Right hindlimb (tissue), 1 donor: ENCODE measurements at regions not wholly inside any gene's neighbourhood (a gene's known extent, or its start where the extent isn't known, plus 50 kb on each side); places are given as distances from the start of the nearest gene placed in this dataset.
"Not testable (repeated sequence)": the region's sequence is repeated elsewhere in the genome, so short reads cannot be mapped to it uniquely, and the experiment has no call there.

ENCODE experiments used
- DNase-seq: peaks from one replicate; pipeline ENCODE4 v3.0.0-alpha.2; 2018

- DNase-seq: no peak
Observed at GRCh38 chr2:228507231-228507824, 325.8 kb upstream of the SPHKAP start.

GRCh38 chr2:228503731-228504130 is 322.2 kb upstream of the SPHKAP start:
- DNase-seq: no peak

- no peak for DNase-seq
Observed at GRCh38 chr2:228493852-228494251, 312.4 kb upstream of the SPHKAP start.

GRCh38 chr2:228479014-228479413 is 297.5 kb upstream of the SPHKAP start:
- no peak for DNase-seq

- DNase-seq: no peak
Observed at GRCh38 chr2:228474466-228474865, 293.0 kb upstream of the SPHKAP start.

- no peak for DNase-seq
Observed at GRCh38 chr2:228469721-228470120, 288.2 kb upstream of the SPHKAP start.

- no peak for DNase-seq
Observed at GRCh38 chr2:228466851-228467250, 285.4 kb upstream of the SPHKAP start.

GRCh38 chr2:228465408-228465807 is 283.9 kb upstream of the SPHKAP start:
- no peak for DNase-seq

- DNase-seq: no peak
Observed at GRCh38 chr2:228458364-228458763, 276.9 kb upstream of the SPHKAP start.

- DNase-seq: no peak
Observed at GRCh38 chr2:228447266-228447915, 265.9 kb upstream of the SPHKAP start.

GRCh38 chr2:228446734-228447133 is 265.2 kb upstream of the SPHKAP start:
- DNase-seq: peak; percentile 84

GRCh38 chr2:228444161-228444560 is 262.7 kb upstream of the SPHKAP start:
- no peak for DNase-seq

GRCh38 chr2:228433721-228434120 is 252.2 kb upstream of the SPHKAP start:
- no peak for DNase-seq

- no peak for DNase-seq
Observed at GRCh38 chr2:228432116-228432515, 250.6 kb upstream of the SPHKAP start.

GRCh38 chr2:228430986-228431385 is 249.5 kb upstream of the SPHKAP start:
- no peak for DNase-seq

- DNase-seq: no peak
Observed at GRCh38 chr2:228426502-228427216, 245.2 kb upstream of the SPHKAP start.

GRCh38 chr2:228425411-228426060 is 244.0 kb upstream of the SPHKAP start:
- not testable (repeated sequence) for DNase-seq

GRCh38 chr2:228417956-228418355 is 236.5 kb upstream of the SPHKAP start:
- DNase-seq: peak; percentile 21

- DNase-seq: no peak
Observed at GRCh38 chr2:228417526-228417925, 236.0 kb upstream of the SPHKAP start.

- DNase-seq: no peak
Observed at GRCh38 chr2:228410061-228410460, 228.6 kb upstream of the SPHKAP start.

- no peak for DNase-seq
Observed at GRCh38 chr2:228409493-228409892, 228.0 kb upstream of the SPHKAP start.

GRCh38 chr2:228408529-228409227 is 227.2 kb upstream of the SPHKAP start:
- no peak for DNase-seq

GRCh38 chr2:228407821-228408220 is 226.3 kb upstream of the SPHKAP start:
- no peak for DNase-seq
